GM12891 (cell line): ENCODE measurements at regions not wholly inside any gene's neighbourhood (a gene's known extent, or its start where the extent isn't known, plus 50 kb on each side); places are given as distances from the start of the nearest gene placed in this dataset.

ENCODE experiments used
- POLR2AphosphoS5 ChIP-seq: IDR thresholded peaks from 2 replicates; pipeline ENCODE4 v1.6.1; 2011; ENCODE audit warnings: low read depth, low read length, control low read depth
- SPI1 ChIP-seq: IDR thresholded peaks from 2 replicates; pipeline ENCODE4 v1.6.1; 2011; ENCODE audit warnings: low read depth, low read length, control low read depth

- TF ChIP-seq POLR2AphosphoS5 (no peak), SPI1 (no peak)
Measured at GRCh38 chr2:146131785-146132184, 1611.9 kb upstream of the ZEB2 start.
